HepG2 (cell line): ENCODE measurements at regions not wholly inside any gene's neighbourhood (a gene's known extent, or its start where the extent isn't known, plus 50 kb on each side); places are given as distances from the start of the nearest gene placed in this dataset.

Experiments used
- ATAC-seq: fragments of 200-7000 bp; cut with Tn5 transposase; 3 replicates; pipeline ENCODE4 v1.9.1; 2020; ENCODE audit warnings: mild to moderate bottlenecking, moderate library complexity
- BruUV-seq: library from RNA; stranded (reverse); fragments of 400-500 nt; replicated peaks from 2 replicates; lab custom pipeline; 2021; lab: Mats Ljungman, UMichigan
- CTCF ChIA-PET: fragments of 300-600 bp; formaldehyde crosslinking; extraction: SDS; loops from one replicate; lab custom pipeline; 2021; ENCODE audit warnings: low total read pairs, inconsistent platforms, low intra/inter-chr PET ratio; lab: Yijun Ruan, JAX
- POLR2A ChIA-PET: fragments of 350-600 bp; sonication (Branson Sonifier 250); formaldehyde crosslinking; loops from one replicate; lab custom pipeline; 2020; ENCODE audit warnings: antibody characterized with exemption, inconsistent platforms; lab: Yijun Ruan, JAX
- DNase-seq: peaks from one replicate; pipeline ENCODE4 v3.0.0-alpha.2; 2015; ENCODE audit warnings: low spot score
- FAIRE-seq: peaks from 3 replicates; lab custom pipeline; 2011; peaks lifted over from hg19 to GRCh38; lab: Jason Lieb, UNC
- H2AFZ ChIP-seq: one replicate; pipeline ENCODE4 v1.6.1; 2011; ENCODE audit warnings: low read length, inconsistent platforms
- H3K27ac ChIP-seq: fragments of 300-600 bp; 3 replicates; pipeline ENCODE4 v1.8.0; 2011; ENCODE audit warnings: mixed run types, mild to moderate bottlenecking, mixed read lengths, low read length, inconsistent platforms; ENCODE audit not compliant: insufficient read depth; ENCODE audit errors: extremely low read length
- H3K27me3 ChIP-seq, 2 experiments: fragments of 200-600 bp in 1 of 2; 2 replicates in 1 of 2; 3 replicates in 1 of 2; pipeline versions ENCODE4 v1.6.0 to v1.8.0; 2011; ENCODE audit warnings: low read length in 2 of 2, mild to moderate bottlenecking in 2 of 2, moderate library complexity in 2 of 2, inconsistent platforms in 1 of 2; ENCODE audit not compliant: insufficient read depth in 2 of 2, control insufficient read depth in 1 of 2
- H3K36me3 ChIP-seq, 2 experiments: fragments of 200-600 bp in 1 of 2; replicated peaks in 1 of 2; 2 replicates in 1 of 2; 3 replicates in 1 of 2; pipeline versions ENCODE4 v1.5.1 to v1.8.0; 2011; ENCODE audit warnings: low read length in 2 of 2, inconsistent platforms in 1 of 2; ENCODE audit not compliant: insufficient read depth in 2 of 2, control insufficient read depth in 1 of 2
- H3K4me1 ChIP-seq: 2 replicates; pipeline ENCODE4 v1.5.1; 2012; ENCODE audit warnings: low read length, inconsistent platforms; ENCODE audit not compliant: insufficient read depth
- H3K4me2 ChIP-seq: 2 replicates; pipeline ENCODE4 v1.6.0; 2011; ENCODE audit warnings: low read depth, low read length, inconsistent platforms
- H3K4me3 ChIP-seq, 3 experiments: fragments of 200-600 bp in 1 of 3; sonication (generic), shearing (Covaris generic) in 1 of 3; replicated peaks in 1 of 3; 2 replicates each; pipeline ENCODE4 v1.5.1; 2011 to 2016; ENCODE audit warnings: low read length in 3 of 3, inconsistent platforms in 2 of 3, low read depth in 2 of 3, mild to moderate bottlenecking in 2 of 3, control low read depth in 1 of 3, mixed read lengths in 1 of 3; ENCODE audit not compliant: insufficient read depth in 1 of 3
- H3K79me2 ChIP-seq: one replicate; pipeline ENCODE4 v1.6.1; 2011; ENCODE audit warnings: low read length, inconsistent platforms; ENCODE audit not compliant: insufficient read depth
- H3K9ac ChIP-seq: 2 replicates; pipeline ENCODE4 v1.6.0; 2011; ENCODE audit warnings: mild to moderate bottlenecking, low read depth, low read length, inconsistent platforms; ENCODE audit not compliant: insufficient read depth
- H3K9me3 ChIP-seq: 2 replicates; pipeline ENCODE4 v1.5.1; 2012; ENCODE audit warnings: mild to moderate bottlenecking, low read length
- H4K20me1 ChIP-seq: 2 replicates; pipeline ENCODE4 v1.6.0; 2011; ENCODE audit warnings: inconsistent platforms, mild to moderate bottlenecking, low read length, moderate library complexity; ENCODE audit not compliant: insufficient read depth
- AHR ChIP-seq: IDR thresholded peaks from 2 replicates; pipeline ENCODE4 v1.6.1; 2018; ENCODE audit warnings: missing genetic modification reagents, missing compliant biosample characterization
- BCL6 ChIP-seq: IDR thresholded peaks from 2 replicates; pipeline ENCODE4 v1.6.1; 2016; ENCODE audit warnings: missing genetic modification reagents, missing compliant biosample characterization
- EHMT2 ChIP-seq: fragments of 200-600 bp; sonication (generic); IDR thresholded peaks from 2 replicates; pipeline ENCODE4 v1.7.0; 2017; ENCODE audit warnings: antibody characterized with exemption, low read depth, low read length, borderline replicate concordance
- FOSL2 ChIP-seq: sonication (generic); formaldehyde crosslinking; IDR thresholded peaks from 2 replicates; pipeline ENCODE4 v1.4.0; 2020; ENCODE audit warnings: missing genetic modification reagents
- GABPB1 ChIP-seq: IDR thresholded peaks from 2 replicates; pipeline ENCODE4 v1.6.1; 2016; ENCODE audit warnings: mild to moderate bottlenecking, missing genetic modification reagents, moderate library complexity, missing compliant biosample characterization
- NR2F1 ChIP-seq, 2 experiments: fragments of 450-650 bp in 1 of 2; formaldehyde crosslinking in 1 of 2; IDR thresholded peaks; 2 replicates each; pipeline versions ENCODE4 v1.5.0 to v1.6.1; 2016 to 2020; ENCODE audit warnings: mild to moderate bottlenecking in 1 of 2, missing compliant biosample characterization in 1 of 2, missing genetic modification reagents in 1 of 2, moderate library complexity in 1 of 2
- RNF219 ChIP-seq: sonication (generic); formaldehyde crosslinking; IDR thresholded peaks from 2 replicates; pipeline ENCODE4 v1.5.0; 2020; ENCODE audit warnings: mild to moderate bottlenecking, missing genetic modification reagents
- SMYD3 ChIP-seq: sonication (generic); formaldehyde crosslinking; IDR thresholded peaks from 2 replicates; pipeline ENCODE4 v1.8.1; 2023; ENCODE audit warnings: mild to moderate bottlenecking, missing genetic modification reagents
- TFE3 ChIP-seq: IDR thresholded peaks from 2 replicates; pipeline ENCODE4 v1.6.1; 2016
- ZBTB25 ChIP-seq: IDR thresholded peaks from 2 replicates; pipeline ENCODE4 v1.6.1; 2018; ENCODE audit warnings: missing genetic modification reagents
- ZGPAT ChIP-seq: IDR thresholded peaks from 2 replicates; pipeline ENCODE4 v1.6.1; 2016; ENCODE audit warnings: mild to moderate bottlenecking
- ZNF276 ChIP-seq: sonication (generic); formaldehyde crosslinking; IDR thresholded peaks from 2 replicates; pipeline ENCODE4 v1.4.0; 2020; ENCODE audit warnings: mild to moderate bottlenecking, low read depth, missing genetic modification reagents
- ZNF510 ChIP-seq: sonication (generic); formaldehyde crosslinking; IDR thresholded peaks from 2 replicates; pipeline ENCODE4 v1.4.0; 2020; ENCODE audit warnings: low read depth, mild to moderate bottlenecking, missing genetic modification reagents
- ZNF652 ChIP-seq: IDR thresholded peaks from 2 replicates; pipeline ENCODE4 v1.6.1; 2016; ENCODE audit warnings: low read depth, borderline replicate concordance
- WGBS: methylation state at CpG from one replicate; pipeline ENCODE4 v1.1.6; 2017; ENCODE audit warnings: low lambda C conversion rate; 5-methylcytosine and 5-hydroxymethylcytosine counted together
- in situ Hi-C: cut with HindIII; loops from 2 replicates; pipeline ENCODE4 v1.10.0; 2017; ENCODE audit warnings: low pct_unique_long_range_greater_than_20kb; ENCODE audit not compliant: extremely low pct_ligation_motif_present
- intact Hi-C: fragments of 100-400 bp; cut with micrococcal nuclease; formaldehyde crosslinking; loops from one replicate; pipeline ENCODE4 v1.10.0; 2022; ENCODE audit not compliant: unreplicated experiment

GRCh38 chr4:170307182-170307581, 217.4 kb upstream of the AADAT start:
- no peak overlapping the region for H3K4me2 ChIP-seq
- H3K9ac ChIP-seq: no peak overlapping the region
- intact Hi-C loops: no loop called here
- ChIA-PET CTCF (no interaction called here), POLR2A (no interaction called here)
- H3K79me2 ChIP-seq: no peaks in the 10 kb centered on the region
- no peaks in the 10 kb centered on the region for H3K9me3 ChIP-seq
- in situ Hi-C loops: no loop called here
- FAIRE-seq (no peak), ATAC-seq (no peak), DNase-seq (no peak)
- WGBS: 0% methylated on average over 1 of the region's 1 CpG
- no peak overlapping the region for H3K4me3 ChIP-seq
- no peak overlapping the region for H3K27ac ChIP-seq
- H2AFZ ChIP-seq: no peak overlapping the region
- no peaks in the 10 kb centered on the region for H4K20me1 ChIP-seq
- H3K4me1 ChIP-seq: no peaks in the 10 kb centered on the region
- no TSS peak for BruUV-seq
- no peaks in the 10 kb centered on the region for H3K36me3 ChIP-seq
- H3K27me3 ChIP-seq: no peaks in the 10 kb centered on the region; a peak in 1 of 5 replicates
- TF ChIP-seq RNF219 (no peak), GABPB1 (CRISPR knock-in tag) (no peak), BCL6 (CRISPR knock-in tag) (no peak), ZGPAT (no peak), ZNF276 (CRISPR knock-in tag) (no peak), FOSL2 (CRISPR knock-in tag) (no peak), EHMT2 (no peak), TFE3 (no peak), SMYD3 (CRISPR knock-in tag) (no peak), ZNF510 (no peak), ZNF652 (CRISPR knock-in tag) (no peak), NR2F1 (CRISPR knock-in tag; IDR thresholded peaks at IDR 0.05) (no peak), AHR (no peak), ZBTB25 (CRISPR knock-in tag) (no peak)
